Cerebellar cortex (tissue), 1 donor: ENCODE measurements at regions not wholly inside any gene's neighbourhood (a gene's known extent, or its start where the extent isn't known, plus 50 kb on each side); places are given as distances from the start of the nearest gene placed in this dataset.

ENCODE experiments used
- DNase-seq: peaks from one replicate; pipeline ENCODE4 v3.0.0-alpha.2; 2015; ENCODE audit warnings: low spot score

GRCh38 chr3:29183346-29184087 is 97.4 kb upstream of the RBMS3 start:
- no peak for DNase-seq

GRCh38 chr3:29185706-29186105 is 95.2 kb upstream of the RBMS3 start:
- DNase-seq, result no peak

DNA sequence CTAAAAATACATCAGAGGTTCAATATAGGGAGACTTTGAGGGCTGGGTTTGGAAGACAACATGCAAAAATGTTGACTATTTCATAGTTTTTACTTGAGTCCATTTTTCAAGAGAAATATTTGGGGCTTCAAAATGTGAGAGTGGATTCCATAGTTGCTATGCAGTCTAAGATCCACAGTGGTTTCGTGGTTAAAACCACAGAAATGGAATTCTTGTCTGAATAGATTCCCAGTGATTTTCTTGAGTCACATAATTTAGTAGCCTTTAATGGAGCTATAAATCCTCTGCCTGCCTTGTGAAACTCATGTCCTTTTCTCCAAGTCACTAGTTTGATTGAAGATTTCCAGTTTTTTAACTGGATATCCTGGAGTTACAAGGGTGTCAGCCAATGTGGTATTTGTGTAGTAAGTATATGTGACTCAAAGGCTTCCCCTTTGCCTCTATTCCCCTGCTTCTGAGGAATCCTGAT is 94.7 kb upstream of the RBMS3 start:
- no peak for DNase-seq

GRCh38 chr3:29186982-29187725 is 93.7 kb upstream of the RBMS3 start:
- DNase-seq, result no peak

DNA sequence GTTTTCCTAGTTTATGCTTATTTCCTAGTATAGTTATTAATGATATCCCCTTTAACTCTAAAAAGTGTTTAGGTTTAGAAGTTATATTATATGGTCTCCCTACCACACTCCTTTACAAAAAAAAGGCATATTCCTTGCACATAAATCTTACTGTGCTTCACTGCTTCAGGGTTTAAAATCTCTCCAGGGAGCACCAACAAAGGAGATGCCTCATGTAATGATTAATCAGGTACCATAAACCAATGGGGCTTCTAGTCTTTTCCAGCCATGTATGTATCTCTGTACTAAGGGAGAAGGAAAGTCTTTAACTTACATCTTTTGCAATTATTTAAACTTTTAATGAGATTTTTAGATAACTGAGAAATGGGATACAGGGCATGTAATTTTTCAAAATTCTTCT is 91.5 kb upstream of the RBMS3 start:
- no peak for DNase-seq

DNA sequence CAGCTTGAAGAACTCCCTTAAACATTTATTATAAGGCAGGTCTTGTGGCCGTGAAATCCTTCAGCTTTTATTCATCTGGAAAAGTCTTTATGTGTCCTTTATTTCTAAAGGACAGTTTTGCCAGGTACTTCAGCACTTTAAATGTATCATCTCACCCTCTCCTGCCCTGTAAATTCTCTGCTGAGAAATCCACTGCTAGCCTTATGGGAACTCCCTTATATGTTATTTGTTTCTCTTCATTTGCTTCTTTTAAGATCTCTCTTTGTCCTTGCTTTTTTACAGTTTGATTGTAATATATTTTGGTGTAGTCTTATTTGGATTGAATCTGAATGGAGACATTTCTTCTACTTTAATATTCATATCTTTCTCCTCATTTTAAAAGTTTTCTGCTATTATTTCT is 86.7 kb upstream of the RBMS3 start:
- DNase-seq, result no peak

GRCh38 chr3:29195056-29195455 is 85.8 kb upstream of the RBMS3 start:
- no peak for DNase-seq

DNA sequence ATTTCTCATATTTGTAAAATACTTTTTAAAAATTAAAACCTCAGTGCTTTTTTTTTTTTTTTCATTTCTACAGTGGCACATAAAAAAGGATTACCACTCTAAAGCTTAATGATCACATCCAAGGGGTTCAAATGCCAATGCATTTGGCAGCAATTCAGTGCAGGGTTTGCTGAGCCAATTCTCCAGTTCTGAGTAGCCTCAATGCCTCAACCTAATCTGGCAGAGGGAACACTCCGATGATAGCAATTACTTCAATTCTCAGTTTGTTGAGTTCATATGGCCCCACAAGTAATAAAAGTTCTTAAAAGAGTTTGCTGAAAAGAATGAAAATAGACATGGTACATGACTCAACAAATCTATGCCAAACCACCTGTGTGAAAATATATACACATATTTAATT is 79.3 kb upstream of the RBMS3 start:
- DNase-seq, result no peak

- no peak for DNase-seq
Observed at GRCh38 chr3:29202378-29202777, 78.5 kb upstream of the RBMS3 start.

DNA sequence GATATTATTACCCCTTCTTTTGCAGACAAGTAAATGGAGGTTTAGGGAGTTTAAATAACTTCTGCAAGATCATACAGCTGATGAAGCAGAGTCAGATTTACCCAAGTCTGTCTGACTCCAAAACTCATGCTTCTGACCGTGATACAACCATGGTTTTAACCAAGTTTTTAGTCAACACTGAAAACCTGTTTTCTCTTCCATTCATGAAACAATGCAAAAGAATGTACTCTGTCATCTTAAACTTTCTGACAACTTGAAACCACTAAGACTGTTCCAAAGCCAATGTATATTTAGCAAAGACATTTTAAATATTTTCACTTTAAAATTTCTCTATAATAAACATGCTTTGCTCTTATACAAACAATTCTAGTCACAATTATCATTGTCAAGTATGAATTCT is 77.0 kb upstream of the RBMS3 start:
- no peak for DNase-seq

- DNase-seq, result no peak
Observed at GRCh38 chr3:29207427-29207826, 73.4 kb upstream of the RBMS3 start.

GRCh38 chr3:29212789-29213433 is 68.0 kb upstream of the RBMS3 start:
- DNase-seq, result no peak

DNA sequence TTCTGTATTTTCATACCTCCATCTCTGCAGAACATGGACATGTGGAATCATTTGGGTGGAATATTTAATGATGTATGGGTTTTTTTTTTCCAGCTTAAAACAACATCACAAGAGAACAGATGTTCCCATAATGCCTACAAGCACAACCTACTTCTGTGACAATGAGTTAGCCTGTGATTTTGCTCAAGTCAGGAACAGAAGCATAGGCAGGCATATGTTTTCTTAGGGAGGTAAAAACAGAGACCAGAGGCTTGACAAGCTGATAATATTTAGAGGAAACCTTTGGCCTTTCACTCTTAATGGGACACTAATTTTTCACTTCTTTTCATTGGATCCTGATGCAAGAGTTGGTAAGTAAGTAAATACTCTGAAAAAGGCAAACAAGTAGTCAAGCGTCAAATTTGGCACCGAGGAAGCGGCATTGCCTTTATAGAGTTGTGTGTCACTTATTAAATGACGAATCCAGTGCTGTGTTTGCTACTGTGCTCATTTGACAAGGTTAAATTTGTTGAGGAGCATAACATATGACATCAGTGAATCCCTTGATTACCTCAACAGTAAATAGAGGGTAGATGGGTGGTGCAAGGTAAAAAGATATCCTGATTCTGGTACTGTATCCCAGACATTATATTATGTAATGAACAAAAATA is 66.7 kb upstream of the RBMS3 start:
- DNase-seq, result no peak

DNA sequence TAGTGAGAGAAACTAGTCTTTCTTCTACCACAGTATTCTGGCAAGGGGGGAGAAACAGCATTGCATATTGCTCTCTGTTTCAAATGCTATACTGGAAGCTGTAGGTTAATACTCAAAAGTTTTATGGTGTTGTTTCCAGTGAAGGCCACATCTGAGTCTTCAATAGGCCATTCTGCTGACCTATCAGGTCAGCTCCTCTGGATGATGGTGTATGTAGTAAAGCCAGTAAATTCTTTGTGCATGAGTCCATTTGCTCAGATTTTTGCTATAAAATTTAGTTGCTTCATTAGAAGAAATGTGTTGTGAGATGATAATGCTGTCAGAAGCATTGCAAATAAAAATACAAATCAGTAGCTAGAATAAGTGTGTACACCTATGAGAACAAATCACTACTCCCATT is 64.9 kb upstream of the RBMS3 start:
- DNase-seq, result no peak

- no peak for DNase-seq
Observed at GRCh38 chr3:29226706-29227105, 54.2 kb upstream of the RBMS3 start.

- DNase-seq, result no peak
Observed at GRCh38 chr3:29227307-29227706, 53.6 kb upstream of the RBMS3 start.
